Esophagus muscularis mucosa (tissue), 4 donors: ENCODE measurements at regions not wholly inside any gene's neighbourhood (a gene's known extent, or its start where the extent isn't known, plus 50 kb on each side); places are given as distances from the start of the nearest gene placed in this dataset.

Experiments used
- DNase-seq: peaks from one replicate; pipeline ENCODE4 v3.0.0-alpha.2; 2017; ENCODE audit errors: extremely low spot score
- H3K27ac ChIP-seq, 4 donors: fragments of 200-600 bp; sonication (generic); replicated peaks in 1 of 4; 1 replicate in 3 of 4; 2 replicates in 1 of 4; pipeline ENCODE4 v1.5.1; 2016 to 2019; ENCODE audit warnings: mild to moderate bottlenecking in 1 of 4
- H3K27me3 ChIP-seq, 4 donors: fragments of 200-600 bp; sonication (generic); one replicate each; pipeline versions ENCODE4 v1.5.1 to v1.6.0; 2016 to 2019
- H3K36me3 ChIP-seq, 4 donors: fragments of 200-600 bp; sonication (generic); one replicate each; pipeline ENCODE4 v1.5.1; 2016 to 2019
- H3K4me1 ChIP-seq, 4 donors: fragments of 200-600 bp; sonication (generic); one replicate each; pipeline ENCODE4 v1.5.1; 2016 to 2019
- H3K4me3 ChIP-seq, 4 donors: fragments of 200-600 bp; sonication (generic); 1 replicate in 2 of 4; 2 replicates in 2 of 4; pipeline ENCODE4 v1.5.1; 2016 to 2019; ENCODE audit warnings: mild to moderate bottlenecking in 4 of 4, moderate library complexity in 1 of 4
- H3K9me3 ChIP-seq, 4 donors: fragments of 200-600 bp; sonication (generic); 1 replicate in 3 of 4; 2 replicates in 1 of 4; pipeline ENCODE4 v1.5.1; 2016 to 2019
- CTCF ChIP-seq, 3 experiments: fragments of 200-600 bp in 2 of 3; fragments of 450-650 bp in 1 of 3; sonication (generic) in 2 of 3; IDR thresholded peaks; one replicate each; pipeline ENCODE4 v1.5.1; 2017 to 2019; ENCODE audit warnings: antibody characterized with exemption in 3 of 3, mild to moderate bottlenecking in 2 of 3, moderate library complexity in 1 of 3
- EP300 ChIP-seq: sonication (generic); formaldehyde crosslinking; IDR thresholded peaks from one replicate; pipeline ENCODE4 v1.6.1; 2017; ENCODE audit warnings: antibody characterized with exemption
- POLR2A ChIP-seq: fragments of 450-650 bp; IDR thresholded peaks from one replicate; pipeline ENCODE4 v1.6.1; 2017; ENCODE audit warnings: antibody characterized with exemption, moderate library complexity, mild to moderate bottlenecking, low read depth
- POLR2AphosphoS5 ChIP-seq, 2 donors: sonication (generic); formaldehyde crosslinking; IDR thresholded peaks; one replicate each; pipeline ENCODE4 v1.6.1; 2017; ENCODE audit warnings: antibody characterized with exemption in 2 of 2
- WGBS: methylation state at CpG from one replicate; pipeline ENCODE4 v1.1.5; 2018; 5-methylcytosine and 5-hydroxymethylcytosine counted together
- intact Hi-C: fragments of 100-400 bp; cut with DNase I; formaldehyde crosslinking; loops from one replicate; pipeline ENCODE4 v1.15.1; 2023

DNA sequence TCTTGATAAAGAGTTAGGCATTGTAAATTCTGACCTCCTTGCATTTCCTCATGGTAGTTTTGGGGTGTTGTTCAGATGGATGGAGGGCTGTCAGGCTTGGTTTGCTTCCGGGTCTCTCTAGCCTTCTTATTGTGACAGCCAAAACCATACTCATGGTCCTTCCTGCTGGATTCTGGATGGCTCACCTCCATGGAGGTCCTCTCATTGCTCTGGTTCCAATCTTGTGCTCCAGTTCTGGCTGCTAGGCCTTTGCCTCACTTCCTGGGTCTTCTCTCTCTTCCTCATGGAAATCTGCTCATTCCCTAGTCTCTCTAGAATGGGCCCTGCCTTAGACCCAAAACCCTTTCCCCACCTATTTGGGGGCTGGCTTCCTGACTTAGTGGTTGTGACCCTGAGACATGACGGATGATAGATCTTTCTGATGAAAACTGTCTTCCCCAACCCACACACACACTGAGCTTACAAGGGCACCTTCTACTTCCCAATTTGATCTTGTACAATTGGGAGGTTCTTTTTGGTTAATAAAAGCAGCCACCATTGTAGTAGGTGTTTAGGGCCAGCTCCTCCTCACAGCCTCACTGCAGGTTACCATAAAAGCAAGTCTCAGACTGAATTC, 66.2 kb upstream of the XCR1 start:
- no peaks in the 10 kb centered on the region for H3K9me3 ChIP-seq
- H3K4me3 ChIP-seq: no peak overlapping the region
- no peaks in the 10 kb centered on the region for H3K36me3 ChIP-seq
- peak; percentile 17 for DNase-seq
- no peaks in the 10 kb centered on the region for H3K27me3 ChIP-seq
- intact Hi-C loops: no loop called here
- 78% methylated on average over 2 of the region's 2 CpGs for WGBS
- no peak overlapping the region for H3K27ac ChIP-seq
- H3K4me1 ChIP-seq: peaks cover 6 to 24% (median 9%) of the 10 kb centered on the region in 4 donors
- TF ChIP-seq CTCF (IDR thresholded peaks at IDR 0.05): no peak
- TF ChIP-seq POLR2AphosphoS5 (IDR thresholded peaks at IDR 0.05): no peak
- no peak for TF ChIP-seq EP300
- TF ChIP-seq POLR2A: no peak

DNA sequence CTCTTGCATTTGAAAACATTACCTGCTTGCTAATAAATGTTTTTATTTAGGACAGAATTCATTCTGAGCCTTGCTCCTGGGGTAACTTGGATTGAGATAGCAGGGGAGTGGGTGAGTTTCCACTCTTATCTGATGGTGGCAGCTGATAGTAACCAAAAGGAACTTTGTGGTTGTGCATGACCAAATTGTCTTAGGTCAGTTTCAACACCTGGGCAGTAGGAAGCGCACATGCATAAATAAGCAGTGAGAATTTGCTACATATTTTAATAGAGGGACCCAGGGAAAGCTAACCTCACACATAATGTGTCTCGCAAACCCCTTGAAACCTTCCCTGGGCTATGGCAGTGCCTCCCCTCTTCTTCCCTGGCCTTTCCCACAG, 65.4 kb upstream of the XCR1 start:
- no peaks in the 10 kb centered on the region for H3K27me3 ChIP-seq
- H3K4me3 ChIP-seq: no peak overlapping the region
- H3K4me1 ChIP-seq: peaks cover 6 to 18% (median 9%) of the 10 kb centered on the region in 4 donors
- DNase-seq: no peak
- H3K36me3 ChIP-seq: no peaks in the 10 kb centered on the region
- intact Hi-C loops: no loop called here
- TF ChIP-seq EP300 (no peak), POLR2AphosphoS5 (IDR thresholded peaks at IDR 0.05) (no peak), CTCF (IDR thresholded peaks at IDR 0.05) (no peak), POLR2A (no peak)
- WGBS: 92% methylated on average over 2 of the region's 2 CpGs
- H3K27ac ChIP-seq: no peak overlapping the region
- no peaks in the 10 kb centered on the region for H3K9me3 ChIP-seq

DNA sequence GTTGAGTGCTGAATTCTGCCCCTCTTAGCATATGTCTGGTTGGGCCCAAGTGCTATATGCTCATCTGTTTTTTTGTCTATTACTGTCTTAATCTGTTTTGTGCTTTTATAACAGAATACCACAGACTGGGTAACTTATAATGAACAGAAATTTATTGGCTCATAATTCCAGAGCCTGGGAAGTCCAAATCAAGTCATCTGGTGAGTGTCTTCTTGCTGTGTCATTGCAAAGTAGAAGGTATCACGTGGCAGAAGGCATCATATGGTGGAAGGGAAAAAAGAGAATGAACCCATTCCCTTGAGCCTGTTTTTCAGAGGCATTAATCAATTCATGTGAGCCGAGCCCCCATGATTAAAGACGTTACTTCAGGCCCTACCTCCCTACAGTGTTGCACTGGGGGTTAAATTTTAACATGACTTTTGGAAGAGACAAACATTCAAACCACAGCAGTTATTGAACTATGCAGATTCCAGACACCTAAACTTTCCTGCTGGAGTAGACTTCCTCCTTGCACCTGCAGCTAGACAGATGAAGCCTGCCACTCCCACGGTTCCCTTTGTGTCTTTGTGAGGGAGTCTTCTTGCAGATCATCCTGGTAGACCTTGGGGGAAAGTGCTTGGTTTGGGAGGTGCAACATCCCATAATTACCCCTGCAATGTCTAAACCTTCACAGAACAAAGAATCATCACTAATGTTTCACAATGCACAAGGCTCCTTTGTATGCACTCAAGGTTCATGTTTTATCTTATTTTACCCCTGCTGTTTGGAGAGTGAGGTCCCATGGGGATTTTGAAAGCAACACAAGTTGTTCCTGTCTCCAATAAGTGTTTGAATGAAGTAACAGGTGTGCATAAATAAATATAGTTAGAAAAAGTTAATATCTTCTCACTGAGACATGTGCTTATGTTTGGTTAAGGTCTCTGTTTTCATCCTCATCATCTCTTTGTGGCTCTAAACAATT, 64.7 kb upstream of the XCR1 start:
- intact Hi-C loops: no loop called here
- Histone ChIP-seq H3K27me3 (no peaks in the 10 kb centered on the region), H3K27ac (no peak overlapping the region), H3K4me1 (peaks cover 0 to 11% (median 3%) of the 10 kb centered on the region in 4 donors), H3K36me3 (no peaks in the 10 kb centered on the region), H3K9me3 (no peaks in the 10 kb centered on the region), H3K4me3 (no peak overlapping the region)
- WGBS: 69% methylated on average over 4 of the region's 4 CpGs
- peak; percentile 21 for DNase-seq
- TF ChIP-seq POLR2A: no peak
- TF ChIP-seq POLR2AphosphoS5 (IDR thresholded peaks at IDR 0.05): no peak
- no peak for TF ChIP-seq CTCF (IDR thresholded peaks at IDR 0.05)
- TF ChIP-seq EP300: no peak

DNA sequence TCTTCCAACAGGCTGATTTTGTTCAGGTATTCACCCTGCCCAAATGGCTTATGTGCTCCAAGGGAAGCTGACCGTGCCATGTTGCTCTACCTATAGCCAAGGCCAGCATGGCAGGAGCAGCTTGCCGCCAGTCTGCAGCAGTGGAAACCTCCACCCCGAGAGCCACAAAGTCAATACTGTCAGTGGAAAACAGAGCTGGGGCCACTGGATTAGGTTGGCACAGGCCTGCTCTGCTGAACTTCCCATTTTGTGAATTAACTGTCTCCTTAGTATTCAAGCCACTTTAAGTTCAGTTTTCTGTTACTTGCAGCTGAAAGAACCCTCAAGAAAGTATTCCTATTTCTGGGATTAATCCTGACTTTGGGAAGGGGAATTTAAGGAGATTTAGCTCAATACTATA, 63.8 kb upstream of the XCR1 start:
- no peaks in the 10 kb centered on the region for H3K27me3 ChIP-seq
- peaks cover 0 to 9% (median 3%) of the 10 kb centered on the region in 4 donors for H3K4me1 ChIP-seq
- peak; percentile 64 for DNase-seq
- intact Hi-C loops: no loop called here
- TF ChIP-seq CTCF (IDR thresholded peaks at IDR 0.05) (no peak), POLR2A (no peak), EP300 (no peak)
- H3K27ac ChIP-seq: no peak overlapping the region
- no peak overlapping the region for H3K4me3 ChIP-seq
- 100% methylated on average over 1 of the region's 3 CpGs for WGBS
- H3K9me3 ChIP-seq: no peaks in the 10 kb centered on the region
- H3K36me3 ChIP-seq: no peaks in the 10 kb centered on the region
